Brain microvascular endothelial cell (primary cell): ENCODE measurements at regions not wholly inside any gene's neighbourhood (a gene's known extent, or its start where the extent isn't known, plus 50 kb on each side); places are given as distances from the start of the nearest gene placed in this dataset.

Experiments used
- DNase-seq: peaks from one replicate; pipeline ENCODE4 v3.0.0-alpha.2; 2020
- H3K27ac ChIP-seq: fragments of 250-450 bp; sonication (Bioruptor Pico); 2 replicates; pipeline ENCODE4 v1.5.1; 2020; ENCODE audit warnings: mild to moderate bottlenecking, moderate library complexity
- H3K27me3 ChIP-seq: fragments of 250-450 bp; sonication (Bioruptor Pico); replicated peaks from 2 replicates; pipeline ENCODE4 v1.5.1; 2020; ENCODE audit warnings: mild to moderate bottlenecking
- H3K36me3 ChIP-seq: fragments of 250-450 bp; sonication (Bioruptor Pico); replicated peaks from 2 replicates; pipeline ENCODE4 v1.5.1; 2020; ENCODE audit warnings: mild to moderate bottlenecking
- H3K4me3 ChIP-seq: 2 replicates; pipeline ENCODE4 v1.5.1; 2011; ENCODE audit warnings: low read depth, mild to moderate bottlenecking, control low read depth, low read length, moderate library complexity
- CTCF ChIP-seq: IDR thresholded peaks from 2 replicates; pipeline ENCODE4 v1.5.1; 2011; ENCODE audit warnings: low read depth, mild to moderate bottlenecking, moderate library complexity, low read length, control low read depth, inconsistent platforms; ENCODE audit errors: missing control alignments
- in situ Hi-C: cut with HindIII; loops from 2 replicates; pipeline ENCODE4 v1.10.0; 2017; ENCODE audit warnings: low sequenced_read_pairs, low pct_ligation_motif_present

GRCh38 chr17:77034677-77035424, 105.9 kb upstream of the SEC14L1 start:
- no peaks in the 10 kb centered on the region for H3K27me3 ChIP-seq
- H3K36me3 ChIP-seq, result no peaks in the 10 kb centered on the region
- H3K27ac ChIP-seq, result no peak overlapping the region
- no peak for DNase-seq
- TF ChIP-seq CTCF, result no peak
- in situ Hi-C loops, result no loop called here
- H3K4me3 ChIP-seq, result no peak overlapping the region

- no peak for DNase-seq
- Histone ChIP-seq H3K4me3 (no peak overlapping the region), H3K27me3 (no peaks in the 10 kb centered on the region), H3K27ac (no peak overlapping the region), H3K36me3 (no peaks in the 10 kb centered on the region)
- TF ChIP-seq CTCF, result no peak
- in situ Hi-C loops, result no loop called here
Measured at GRCh38 chr17:77035526-77035925, 105.2 kb upstream of the SEC14L1 start.

- Histone ChIP-seq H3K4me3 (no peak overlapping the region), H3K27ac (no peak overlapping the region), H3K36me3 (no peaks in the 10 kb centered on the region), H3K27me3 (no peaks in the 10 kb centered on the region)
- in situ Hi-C loops, result no loop called here
- TF ChIP-seq CTCF, result no peak
- DNase-seq, result no peak
Measured at GRCh38 chr17:77036136-77036840, 104.5 kb upstream of the SEC14L1 start.

GRCh38 chr17:77036841-77037381, 103.9 kb upstream of the SEC14L1 start:
- no peaks in the 10 kb centered on the region for H3K36me3 ChIP-seq
- no peaks in the 10 kb centered on the region for H3K27me3 ChIP-seq
- no peak overlapping the region for H3K27ac ChIP-seq
- no peak overlapping the region for H3K4me3 ChIP-seq
- in situ Hi-C loops, result no loop called here
- TF ChIP-seq CTCF, result no peak
- DNase-seq, result no peak

DNA sequence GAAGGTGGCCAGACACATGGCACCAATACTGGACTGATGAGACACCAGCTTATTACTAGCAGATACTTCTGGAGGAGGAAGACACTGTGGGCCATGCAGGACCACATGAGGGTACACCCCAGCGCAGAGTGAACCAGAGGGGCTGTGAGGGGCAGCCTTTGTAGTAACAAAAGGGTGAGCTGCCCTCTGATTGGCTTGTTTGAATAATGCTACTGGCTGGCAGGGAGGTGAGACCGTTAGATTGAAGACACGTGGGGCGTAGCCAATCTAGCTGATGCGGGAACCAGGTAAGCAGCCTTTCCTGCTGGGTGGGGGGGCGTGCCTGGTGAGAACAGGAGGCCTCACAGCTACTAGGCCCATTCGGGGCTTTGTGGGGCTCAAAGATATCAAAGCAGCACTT, 102.8 kb upstream of the SEC14L1 start:
- Histone ChIP-seq H3K36me3 (no peaks in the 10 kb centered on the region), H3K4me3 (no peak overlapping the region), H3K27ac (no peak overlapping the region), H3K27me3 (no peaks in the 10 kb centered on the region)
- no peak for TF ChIP-seq CTCF
- DNase-seq, result no peak
- in situ Hi-C loops, result no loop called here
